ENCODE measurements at regions not wholly inside any gene's neighbourhood (a gene's known extent, or its start where the extent isn't known, plus 50 kb on each side); places are given as distances from the start of the nearest gene placed in this dataset.

DNA sequence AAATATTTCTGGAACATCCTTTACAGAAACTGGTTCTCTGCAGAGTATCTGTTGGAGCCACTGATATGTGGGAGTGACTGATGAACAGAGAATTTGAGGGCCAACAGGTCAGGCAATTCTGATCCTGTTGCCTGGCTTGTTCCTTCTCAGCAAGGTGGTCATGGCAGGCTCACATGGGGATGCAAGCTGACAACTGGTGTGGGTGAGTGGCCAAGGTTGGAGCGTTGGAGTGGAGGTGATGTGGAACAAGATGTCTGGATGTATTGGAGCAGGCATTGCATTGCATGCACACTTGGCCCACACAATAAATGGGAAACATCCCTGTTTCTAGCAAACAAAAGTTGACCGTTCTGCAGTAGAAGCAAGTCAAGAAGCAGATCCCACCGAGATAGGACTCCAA lies 380.7 kb downstream of the ZNF536 start:
- H3K27ac ChIP-seq, result no peak overlapping the region
- TF ChIP-seq, protein P1, sequence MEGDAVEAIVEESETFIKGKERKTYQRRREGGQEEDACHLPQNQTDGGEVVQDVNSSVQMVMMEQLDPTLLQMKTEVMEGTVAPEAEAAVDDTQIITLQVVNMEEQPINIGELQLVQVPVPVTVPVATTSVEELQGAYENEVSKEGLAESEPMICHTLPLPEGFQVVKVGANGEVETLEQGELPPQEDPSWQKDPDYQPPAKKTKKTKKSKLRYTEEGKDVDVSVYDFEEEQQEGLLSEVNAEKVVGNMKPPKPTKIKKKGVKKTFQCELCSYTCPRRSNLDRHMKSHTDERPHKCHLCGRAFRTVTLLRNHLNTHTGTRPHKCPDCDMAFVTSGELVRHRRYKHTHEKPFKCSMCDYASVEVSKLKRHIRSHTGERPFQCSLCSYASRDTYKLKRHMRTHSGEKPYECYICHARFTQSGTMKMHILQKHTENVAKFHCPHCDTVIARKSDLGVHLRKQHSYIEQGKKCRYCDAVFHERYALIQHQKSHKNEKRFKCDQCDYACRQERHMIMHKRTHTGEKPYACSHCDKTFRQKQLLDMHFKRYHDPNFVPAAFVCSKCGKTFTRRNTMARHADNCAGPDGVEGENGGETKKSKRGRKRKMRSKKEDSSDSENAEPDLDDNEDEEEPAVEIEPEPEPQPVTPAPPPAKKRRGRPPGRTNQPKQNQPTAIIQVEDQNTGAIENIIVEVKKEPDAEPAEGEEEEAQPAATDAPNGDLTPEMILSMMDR (conservative IDR thresholded peaks at IDR 0.05), result no peak

DNA sequence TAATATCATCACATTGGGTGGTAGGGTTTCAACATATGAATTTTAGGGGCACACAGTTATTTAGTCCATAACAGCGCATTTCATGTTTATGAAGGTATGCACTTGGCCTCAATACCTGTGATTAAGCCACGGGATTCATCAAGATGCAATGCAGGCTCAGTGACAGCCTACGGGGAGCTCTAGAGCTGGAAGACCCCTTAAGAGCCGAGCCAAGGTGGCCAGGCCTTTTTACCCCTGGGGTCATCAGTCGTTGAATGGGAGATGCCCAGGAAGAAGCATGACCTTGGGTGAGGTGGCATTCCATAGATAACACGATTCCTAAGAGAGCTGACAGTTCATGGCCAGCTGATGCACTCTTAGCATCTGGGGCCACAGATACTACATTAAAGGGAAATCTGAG lies 380.0 kb downstream of the ZNF536 start:
- TF ChIP-seq, protein P1 (conservative IDR thresholded peaks at IDR 0.05), result no peak
- H3K27ac ChIP-seq, result no peak overlapping the region

DNA sequence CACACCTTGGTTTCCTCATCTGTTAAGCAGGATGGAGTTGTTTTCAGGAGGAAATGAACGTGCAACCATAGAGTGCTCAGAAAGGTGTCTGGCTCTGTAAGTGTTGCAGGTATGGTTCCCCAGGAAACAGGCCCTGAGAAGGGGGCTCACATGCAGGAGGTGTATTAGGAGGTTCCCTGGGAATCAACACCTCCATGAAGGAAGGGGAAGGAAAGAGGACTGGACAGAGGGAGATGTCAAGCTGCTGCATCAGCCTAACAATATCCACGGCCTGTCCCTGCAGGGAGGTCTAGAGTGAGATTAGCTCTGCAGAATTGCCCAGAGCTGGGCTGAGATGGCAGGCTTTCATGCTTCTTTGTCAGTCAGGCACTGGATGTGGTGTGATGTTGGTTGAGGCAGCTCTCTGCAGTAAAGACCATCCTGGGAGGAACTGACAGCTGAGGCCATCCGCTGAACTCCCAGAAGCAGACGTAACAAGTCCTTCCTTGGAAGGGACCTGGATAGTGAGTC lies 373.3 kb downstream of the ZNF536 start:
- TF ChIP-seq, protein P1 (conservative IDR thresholded peaks at IDR 0.05), result no peak

DNA sequence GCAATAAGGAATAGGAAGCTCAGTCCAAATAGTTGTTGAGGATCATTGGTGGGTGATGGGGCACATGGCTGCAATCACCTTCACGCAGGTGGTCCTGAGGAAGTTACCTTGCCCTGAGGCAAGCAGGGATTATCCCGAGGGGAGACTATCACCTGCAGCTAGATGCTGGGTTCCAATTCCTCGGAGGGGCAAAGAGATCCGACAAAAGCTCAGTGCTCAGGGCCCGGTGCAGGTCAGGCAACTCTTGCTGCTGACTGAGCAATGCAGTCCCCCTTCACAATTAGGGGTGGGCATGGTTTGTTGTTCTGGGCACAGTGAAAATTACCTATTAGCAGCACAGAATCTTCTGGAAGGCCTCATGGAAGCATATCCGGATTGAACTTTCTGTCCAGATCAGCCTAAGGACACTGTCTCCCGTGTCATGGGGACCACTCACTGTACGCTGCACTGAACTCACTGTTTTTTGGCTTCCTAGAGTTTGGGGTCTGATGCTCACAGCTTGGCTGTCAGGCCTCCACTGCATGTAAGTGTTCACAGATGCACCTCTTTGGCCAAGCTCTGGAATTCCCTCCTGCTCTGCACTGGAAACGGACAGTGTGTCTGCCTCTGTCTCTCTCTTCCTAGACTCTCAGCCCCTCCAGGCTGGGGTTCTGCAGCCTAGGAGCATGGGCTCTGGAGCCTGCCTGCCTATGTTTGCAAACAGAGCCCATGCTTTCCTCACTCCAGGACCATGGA lies 372.7 kb downstream of the ZNF536 start:
- TF ChIP-seq, protein P1 (conservative IDR thresholded peaks at IDR 0.05), result no peak
- H3K27ac ChIP-seq, result no peak overlapping the region

More for the DNA sequence above, 373.3 kb downstream of the ZNF536 start:
- H3K27ac ChIP-seq, result no peak overlapping the region

DNA sequence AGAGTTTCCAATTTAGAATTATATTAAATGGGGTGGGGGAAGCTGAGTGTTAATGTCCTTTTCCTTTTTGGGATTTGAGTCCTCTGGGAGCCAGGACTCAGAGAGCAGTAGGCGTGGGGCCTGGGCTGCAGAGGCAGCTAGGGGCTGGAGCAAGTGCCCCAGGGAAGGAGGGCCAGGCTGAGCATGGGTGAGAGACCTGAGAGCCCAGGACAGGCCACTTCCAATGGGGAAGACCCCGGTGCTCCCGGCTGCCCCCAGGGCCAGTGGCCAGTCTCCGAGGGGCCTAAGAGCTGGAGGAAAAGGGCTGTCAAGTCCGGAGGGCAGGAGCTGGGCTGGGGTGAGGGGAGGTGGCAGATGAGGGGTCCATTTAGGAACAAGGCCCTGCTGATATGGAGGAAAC lies 371.5 kb downstream of the ZNF536 start:
- no peak overlapping the region for H3K27ac ChIP-seq
- TF ChIP-seq, protein P1 (conservative IDR thresholded peaks at IDR 0.05), result no peak

DNA sequence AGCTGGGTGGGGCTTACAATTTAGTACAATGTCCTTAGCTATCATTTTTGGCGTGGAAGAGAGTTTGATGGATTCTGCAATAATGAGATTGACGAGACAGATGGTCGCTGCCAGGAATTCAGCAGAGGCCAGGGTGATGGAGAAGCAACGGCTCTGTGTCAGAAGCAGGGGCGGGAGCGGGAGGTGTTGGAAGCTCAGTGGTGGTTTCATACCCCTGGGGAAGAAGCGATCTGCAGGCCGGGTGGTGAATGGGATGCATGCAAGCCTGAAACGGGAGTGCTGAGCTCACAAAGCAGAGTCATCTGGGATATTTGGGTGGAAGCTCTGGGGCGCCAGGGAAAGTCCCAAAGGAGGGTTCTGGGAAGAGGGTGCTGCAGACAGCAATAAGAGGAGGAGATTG lies 370.8 kb downstream of the ZNF536 start:
- H3K27ac ChIP-seq, result no peak overlapping the region
- TF ChIP-seq, protein P1 (conservative IDR thresholded peaks at IDR 0.05), result no peak

DNA sequence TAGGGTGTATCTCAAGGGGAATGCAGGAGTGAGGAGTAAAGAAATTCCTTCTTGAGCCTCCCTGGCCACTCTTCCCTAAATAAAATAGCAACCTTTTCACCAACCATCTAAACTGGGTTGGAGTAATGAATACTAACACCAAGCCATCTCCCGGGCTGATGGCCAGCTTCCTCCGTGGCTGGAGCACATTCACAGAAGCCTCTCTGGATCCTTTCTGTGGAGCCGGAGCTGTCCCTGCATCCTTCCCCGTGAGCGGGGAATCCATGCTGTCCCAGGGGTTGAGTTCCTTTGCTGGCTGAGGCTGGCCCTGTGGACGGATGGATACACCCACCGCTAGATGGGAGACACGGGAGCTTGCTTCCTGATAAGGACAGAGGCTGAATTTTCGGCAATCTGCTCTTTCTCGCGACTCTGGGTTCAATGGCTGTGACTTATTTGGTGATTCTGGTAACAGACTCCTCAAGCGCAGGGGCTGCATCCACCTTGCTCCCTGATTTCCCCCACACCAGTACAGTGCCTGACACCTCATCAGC lies 370.3 kb downstream of the ZNF536 start:
- H3K27ac ChIP-seq, result no peak overlapping the region
- TF ChIP-seq, protein P1 (conservative IDR thresholded peaks at IDR 0.05), result no peak

Data from VCaP (cell line).